HG03135 (cell line): ENCODE measurements at regions not wholly inside any gene's neighbourhood (a gene's known extent, or its start where the extent isn't known, plus 50 kb on each side); places are given as distances from the start of the nearest gene placed in this dataset.

Experiments used
- ATAC-seq: cut with Tn5 transposase; IDR thresholded peaks from one replicate; pipeline ENCODE4 v1.9.1; 2021; ENCODE audit warnings: mild to moderate bottlenecking, moderate library complexity; ENCODE audit not compliant: unreplicated experiment

- no peak for ATAC-seq
Observed at GRCh38 chr9:71590362-71590761, 178.0 kb downstream of the CEMIP2 start.

- no peak for ATAC-seq
Observed at GRCh38 chr9:71589612-71590011, 178.7 kb downstream of the CEMIP2 start.

DNA sequence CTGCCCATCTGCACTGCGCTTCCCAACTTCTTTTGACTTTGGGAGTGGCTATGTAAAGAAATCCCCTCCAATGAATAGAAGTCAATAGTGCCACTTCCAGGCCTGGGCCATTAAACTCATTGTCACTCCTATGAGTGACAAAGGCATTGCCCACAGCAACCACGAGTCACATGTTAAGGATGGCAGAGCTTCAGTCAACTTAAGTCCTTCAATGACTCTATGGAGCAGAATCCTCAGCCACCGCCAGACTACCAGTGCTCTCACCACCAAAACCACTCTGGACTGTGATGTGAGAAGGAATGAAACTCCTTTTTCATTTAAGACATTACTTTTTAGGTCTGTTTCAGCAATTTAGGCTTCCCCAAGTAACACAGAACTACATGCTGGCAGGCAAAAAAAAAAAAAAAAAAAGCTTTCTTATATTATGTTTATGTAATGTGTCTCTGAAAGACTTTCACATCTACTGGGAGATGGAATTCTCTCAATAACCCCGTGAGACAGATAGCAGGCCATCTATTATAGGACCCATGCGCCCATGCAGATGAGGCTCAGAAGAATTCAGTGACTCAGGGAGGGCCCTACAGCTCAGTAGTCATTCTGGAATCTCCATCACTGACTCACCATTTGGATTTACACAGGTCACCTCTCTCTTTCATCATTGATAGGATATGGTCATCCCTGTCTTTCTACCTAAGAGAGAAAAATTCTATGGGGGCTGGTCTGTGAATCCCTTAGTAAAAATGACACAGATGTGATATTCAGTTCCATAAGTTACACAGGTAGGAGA, 180.5 kb downstream of the CEMIP2 start:
- ATAC-seq = no peak

- ATAC-seq = no peak
Observed at GRCh38 chr9:71583792-71584191, 184.5 kb downstream of the CEMIP2 start.

DNA sequence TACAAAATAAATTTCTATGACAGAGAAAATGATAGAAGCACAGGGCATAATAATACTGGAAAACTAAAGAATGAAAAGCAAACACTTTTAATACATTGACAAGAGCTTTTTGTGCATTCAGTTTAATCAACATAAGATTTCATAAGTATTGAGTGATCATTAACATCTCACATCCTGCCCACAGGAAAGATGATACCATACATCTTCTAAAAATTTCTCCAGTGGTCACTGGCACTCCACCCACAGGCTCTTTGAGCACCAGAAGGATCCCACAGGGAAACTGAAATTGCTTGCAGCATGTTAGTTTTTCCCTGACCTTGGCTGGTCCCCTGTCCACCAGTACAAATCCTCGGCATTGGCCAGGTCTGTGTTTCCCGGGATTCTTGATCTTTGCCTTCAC, 186.0 kb downstream of the CEMIP2 start:
- no peak for ATAC-seq

DNA sequence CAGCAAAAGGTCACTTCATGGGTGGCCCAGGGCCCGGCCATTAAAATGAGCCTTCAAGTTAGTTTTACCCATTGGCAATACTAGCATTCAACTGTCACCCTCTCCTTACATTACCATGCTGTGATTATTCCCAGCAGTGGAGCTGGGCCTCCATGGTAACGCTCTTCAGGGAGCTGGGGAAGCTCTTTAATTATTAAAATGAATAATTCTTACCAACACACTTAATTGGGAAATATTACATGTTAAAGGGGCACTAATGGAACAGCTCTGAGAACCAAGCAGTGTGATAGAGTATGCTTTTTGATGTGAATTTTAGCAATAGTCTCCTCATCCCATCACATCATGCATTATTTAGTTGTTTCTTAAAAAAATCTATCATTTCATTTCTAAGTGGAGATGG, 187.2 kb downstream of the CEMIP2 start:
- ATAC-seq = no peak

GRCh38 chr9:71571186-71571585, 197.1 kb downstream of the CEMIP2 start:
- ATAC-seq = no peak

- ATAC-seq = no peak
Observed at GRCh38 chr9:71567890-71568289, 200.4 kb downstream of the CEMIP2 start.

- ATAC-seq = no peak
Observed at GRCh38 chr9:71562140-71562539, 206.2 kb downstream of the CEMIP2 start.

GRCh38 chr9:71557310-71557709, 211.0 kb downstream of the CEMIP2 start:
- ATAC-seq = no peak

GRCh38 chr9:71552480-71552879, 215.8 kb downstream of the CEMIP2 start:
- no peak for ATAC-seq

DNA sequence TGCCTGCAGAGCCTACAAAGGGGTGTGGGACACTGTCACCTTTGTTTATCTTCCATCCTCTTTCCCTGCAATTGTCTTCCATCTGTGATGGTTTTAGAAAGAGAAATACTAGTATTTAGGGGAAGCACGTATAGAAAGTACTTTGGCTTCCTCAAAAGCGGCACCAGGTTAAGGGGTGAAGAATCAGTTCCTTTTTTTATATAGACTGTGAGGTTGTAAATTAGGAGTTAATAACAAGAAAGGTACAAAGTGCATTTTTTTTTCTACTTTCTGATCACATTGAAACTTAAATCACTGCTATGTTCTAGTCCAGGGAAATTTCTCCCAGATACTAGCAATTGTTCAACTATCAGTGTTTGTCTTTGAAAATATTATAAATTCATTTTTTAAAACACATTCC, 219.3 kb downstream of the CEMIP2 start:
- ATAC-seq = peak; percentile 88

DNA sequence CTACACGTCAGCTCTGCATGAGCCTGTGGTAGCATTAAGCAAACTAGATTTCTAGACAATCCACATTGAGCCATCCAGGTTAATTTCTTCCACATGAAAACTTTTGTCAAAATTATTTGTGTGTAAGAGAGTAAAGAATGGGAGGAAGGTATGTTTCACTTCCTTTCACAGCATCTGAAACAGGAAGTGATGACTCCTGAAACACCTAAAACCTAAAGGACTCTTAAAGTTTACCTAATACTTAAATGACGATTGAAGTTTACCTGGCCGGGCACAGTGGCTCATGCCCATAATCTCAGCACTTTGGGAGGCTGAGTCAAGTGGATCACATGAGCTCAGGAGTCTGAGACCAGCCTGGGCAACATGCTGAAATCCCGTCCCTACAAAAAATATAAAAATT, 223.8 kb downstream of the CEMIP2 start:
- no peak for ATAC-seq

- no peak for ATAC-seq
Observed at GRCh38 chr9:71541436-71541835, 226.9 kb downstream of the CEMIP2 start.

- no peak for ATAC-seq
Observed at GRCh38 chr9:71524996-71525580, 243.2 kb downstream of the CEMIP2 start.

DNA sequence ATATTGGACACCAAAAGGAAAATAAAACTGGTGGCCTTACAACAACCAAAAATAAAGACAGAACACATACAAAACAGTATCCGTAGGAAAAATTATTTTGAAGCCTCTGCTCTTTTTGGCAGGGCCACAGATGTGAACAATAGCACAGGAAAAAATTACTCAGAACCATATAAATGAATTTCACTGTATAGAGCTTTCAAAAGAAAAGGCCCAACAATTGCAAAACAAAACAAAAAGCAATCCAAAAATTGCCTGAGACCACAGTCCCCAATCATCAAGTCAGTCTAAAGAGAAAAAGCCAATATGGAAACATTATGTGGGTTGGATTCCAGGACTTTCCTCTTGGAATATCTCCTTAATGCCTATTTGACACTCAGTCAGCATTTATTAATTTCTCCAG, 243.8 kb downstream of the CEMIP2 start:
- ATAC-seq = no peak

DNA sequence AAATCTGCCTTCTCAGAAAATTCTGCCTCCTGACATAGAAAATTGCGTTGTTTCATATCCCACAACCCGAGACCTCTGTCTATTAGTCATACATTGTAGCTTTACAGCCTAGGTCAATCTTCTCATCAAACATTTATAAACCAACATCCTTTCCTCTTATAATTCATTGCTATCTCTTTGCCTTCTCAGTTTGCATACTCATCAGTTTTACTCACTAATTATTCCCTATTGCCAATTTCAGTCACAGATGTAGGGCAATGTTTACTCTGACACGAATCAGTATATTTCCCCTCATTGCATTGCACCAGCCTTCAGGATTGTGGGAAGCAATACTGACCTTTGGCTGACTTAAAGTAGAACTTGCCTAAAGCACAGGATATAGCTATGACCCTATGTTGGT, 247.2 kb downstream of the CEMIP2 start:
- ATAC-seq = no peak

- ATAC-seq = no peak
Observed at GRCh38 chr9:71519098-71519696, 249.1 kb downstream of the CEMIP2 start.

DNA sequence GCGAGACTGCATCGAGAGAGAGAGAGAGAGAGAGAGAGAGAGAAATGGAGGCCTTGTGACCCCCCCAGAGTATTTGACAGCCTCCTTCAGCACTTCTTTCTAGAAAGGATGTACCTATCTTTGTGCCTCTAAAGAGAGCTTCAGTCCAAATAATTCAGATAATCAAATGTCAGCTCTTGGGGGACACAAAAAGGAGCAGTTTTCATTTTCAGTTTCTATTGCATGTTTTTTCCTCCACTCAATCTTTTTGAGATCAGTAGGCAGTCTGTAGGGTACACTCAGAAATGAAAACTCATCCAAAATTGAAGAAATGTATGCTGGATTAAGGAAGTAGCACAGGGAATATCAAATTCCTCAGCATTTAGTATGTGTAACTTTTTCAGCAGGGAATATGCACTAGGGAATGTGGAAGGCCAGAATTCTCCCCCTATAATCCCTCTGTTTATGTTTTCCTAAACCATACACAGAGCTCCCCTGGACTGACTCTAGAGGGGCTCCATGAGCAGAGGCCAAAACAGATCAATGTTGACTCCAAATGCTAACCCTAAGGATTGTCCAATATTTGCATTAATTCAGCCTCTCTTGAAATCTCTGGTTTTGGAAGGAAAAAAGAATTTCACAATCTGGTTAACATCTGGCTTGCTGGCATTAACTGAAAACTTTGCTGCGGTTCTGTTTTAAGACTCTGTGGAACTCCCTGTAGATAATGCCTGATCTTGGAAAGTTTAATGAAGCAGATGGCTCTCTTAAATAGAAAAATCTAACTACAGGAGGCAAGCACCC, 250.1 kb downstream of the CEMIP2 start:
- ATAC-seq = no peak

DNA sequence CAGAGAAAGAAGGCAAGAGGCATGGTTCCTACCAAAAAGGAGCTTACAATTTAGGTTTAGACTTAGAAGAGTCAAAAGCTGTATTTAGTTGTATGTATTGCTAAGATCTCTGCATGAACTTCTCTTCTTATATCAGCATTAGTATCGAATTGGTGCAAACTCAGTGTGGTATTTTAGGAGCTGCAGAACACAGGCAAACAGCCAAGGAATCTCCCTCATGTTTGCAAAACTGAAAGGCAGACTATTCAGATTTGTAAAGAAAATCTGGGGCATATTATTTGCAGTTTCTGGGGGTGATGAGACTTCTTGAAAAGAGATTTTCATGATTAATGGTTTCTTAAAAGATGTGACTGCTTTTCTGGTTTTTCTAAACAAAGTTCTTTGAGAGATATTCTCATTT, 252.7 kb downstream of the CEMIP2 start:
- ATAC-seq = no peak

DNA sequence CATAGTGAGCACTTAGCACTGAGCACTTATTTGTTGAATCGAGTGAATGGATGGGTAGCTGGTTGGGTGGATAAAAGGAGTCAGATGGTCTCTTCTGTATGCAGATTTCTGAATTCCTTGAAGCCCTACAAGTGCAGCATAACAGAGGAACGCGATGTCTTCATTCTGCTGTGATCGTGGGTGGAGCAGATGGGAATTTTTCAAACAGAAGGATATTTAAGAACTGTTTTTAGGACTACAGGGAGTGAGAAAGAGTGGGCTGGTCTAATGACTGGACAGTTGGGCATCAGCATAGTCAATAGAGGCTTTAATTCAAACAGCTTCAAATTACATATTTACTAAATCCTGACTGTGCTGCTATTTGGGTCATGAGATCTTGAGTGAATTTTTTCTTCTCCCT, 253.2 kb downstream of the CEMIP2 start:
- no peak for ATAC-seq
